Hepatocyte (in vitro differentiated cells): ENCODE measurements at regions not wholly inside any gene's neighbourhood (a gene's known extent, or its start where the extent isn't known, plus 50 kb on each side); places are given as distances from the start of the nearest gene placed in this dataset.

Experiments
- EZH2phosphoT487 ChIP-seq: fragments of 200-600 bp; sonication (generic); IDR thresholded peaks from one replicate; pipeline ENCODE4 v1.6.1; 2018; ENCODE audit warnings: antibody characterized with exemption, mild to moderate bottlenecking, low read depth, moderate library complexity; ENCODE audit not compliant: unreplicated experiment, severe bottlenecking
- TF ChIP-seq, protein P1 (sequence below): fragments of 200-600 bp; sonication (generic); IDR thresholded peaks from 2 replicates; pipeline ENCODE4 v1.5.1; 2016; ENCODE audit warnings: antibody characterized with exemption, mild to moderate bottlenecking; ENCODE audit not compliant: poor library complexity

DNA sequence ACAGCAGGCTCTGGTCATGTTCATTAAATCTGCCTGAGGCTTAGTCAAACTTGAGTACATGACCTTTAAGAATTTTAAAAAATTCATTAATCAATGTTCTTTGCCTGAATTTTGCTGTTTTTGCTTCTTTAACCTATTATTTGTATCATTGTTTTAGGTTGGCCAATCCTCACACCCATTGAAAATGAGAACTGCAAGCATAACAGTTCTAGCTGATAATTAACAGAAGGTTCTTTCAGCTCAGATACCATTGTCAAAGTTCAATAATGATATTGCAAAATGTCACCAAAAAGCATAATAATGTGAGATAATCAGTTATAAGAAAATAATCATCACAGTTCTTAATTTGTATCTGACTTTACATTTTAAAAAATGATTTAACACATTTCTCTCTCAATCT is 583.1 kb downstream of the TFAP2A start:
- TF ChIP-seq, protein P1, sequence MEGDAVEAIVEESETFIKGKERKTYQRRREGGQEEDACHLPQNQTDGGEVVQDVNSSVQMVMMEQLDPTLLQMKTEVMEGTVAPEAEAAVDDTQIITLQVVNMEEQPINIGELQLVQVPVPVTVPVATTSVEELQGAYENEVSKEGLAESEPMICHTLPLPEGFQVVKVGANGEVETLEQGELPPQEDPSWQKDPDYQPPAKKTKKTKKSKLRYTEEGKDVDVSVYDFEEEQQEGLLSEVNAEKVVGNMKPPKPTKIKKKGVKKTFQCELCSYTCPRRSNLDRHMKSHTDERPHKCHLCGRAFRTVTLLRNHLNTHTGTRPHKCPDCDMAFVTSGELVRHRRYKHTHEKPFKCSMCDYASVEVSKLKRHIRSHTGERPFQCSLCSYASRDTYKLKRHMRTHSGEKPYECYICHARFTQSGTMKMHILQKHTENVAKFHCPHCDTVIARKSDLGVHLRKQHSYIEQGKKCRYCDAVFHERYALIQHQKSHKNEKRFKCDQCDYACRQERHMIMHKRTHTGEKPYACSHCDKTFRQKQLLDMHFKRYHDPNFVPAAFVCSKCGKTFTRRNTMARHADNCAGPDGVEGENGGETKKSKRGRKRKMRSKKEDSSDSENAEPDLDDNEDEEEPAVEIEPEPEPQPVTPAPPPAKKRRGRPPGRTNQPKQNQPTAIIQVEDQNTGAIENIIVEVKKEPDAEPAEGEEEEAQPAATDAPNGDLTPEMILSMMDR = no peak
- no peak for TF ChIP-seq EZH2phosphoT487
